ENCODE measurements at regions not wholly inside any gene's neighbourhood (a gene's known extent, or its start where the extent isn't known, plus 50 kb on each side); places are given as distances from the start of the nearest gene placed in this dataset.

DNA sequence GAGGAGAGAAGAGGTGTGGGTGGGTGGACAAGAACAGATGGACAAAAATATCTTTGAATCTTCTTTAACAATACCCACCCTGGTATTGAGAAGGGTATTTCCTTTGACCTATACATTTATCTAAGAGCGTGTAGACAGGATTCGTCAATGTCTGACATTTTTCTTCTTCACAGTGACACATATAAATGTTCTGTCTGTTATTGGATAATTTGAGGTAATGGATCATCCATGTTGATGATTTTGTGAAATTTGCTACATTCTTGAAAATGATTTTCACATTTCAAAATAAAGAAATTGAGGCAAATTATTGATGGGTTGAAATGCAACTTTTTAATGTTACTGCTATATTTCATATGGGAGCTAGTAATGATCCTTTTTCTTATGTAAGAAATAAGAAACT, 770.7 kb upstream of the EPHA7 start:
- CTCF ChIA-PET (ENCODE audit: low intra/inter-chr PET ratio, low total read pairs) = no interaction called here
- Histone ChIP-seq H3K9ac (ENCODE audit: insufficient read depth, low read depth, low read length) (no peak overlapping the region), H3K27ac (ENCODE audit: extremely low read length, insufficient read depth, low read length) (no peak overlapping the region), H3K9me3 (ENCODE audit: low read length) (0 out of 2 replicates have a peak, but pooled peaks cover 5% of the 10 kb centered on the region), H3K36me3 (replicated peaks in 1 of 2; ENCODE audit: control insufficient read depth in 1 of 2, insufficient read depth in 2 of 2, low read length in 2 of 2) (no peaks in the 10 kb centered on the region), H3K79me2 (ENCODE audit: insufficient read depth, low read length) (no peaks in the 10 kb centered on the region), H4K20me1 (ENCODE audit: insufficient read depth, low read length) (no peaks in the 10 kb centered on the region), H3K4me1 (ENCODE audit: insufficient read depth, low read length) (no peaks in the 10 kb centered on the region), H3K4me3 (replicated peaks in 1 of 3; ENCODE audit: insufficient read depth in 1 of 3, low read depth in 2 of 3, low read length in 3 of 3) (no peak overlapping the region), H2AFZ (ENCODE audit: low read length) (no peak overlapping the region), H3K4me2 (ENCODE audit: low read depth, low read length) (no peak overlapping the region), H3K27me3 (ENCODE audit: control insufficient read depth in 1 of 2, insufficient read depth in 2 of 2, low read length in 2 of 2) (no peaks in the 10 kb centered on the region; a peak in 1 of 5 replicates)
- FAIRE-seq (no peak), ATAC-seq (no peak), DNase-seq (ENCODE audit: low spot score) (no peak)
- intact Hi-C loops (cut with micrococcal nuclease; ENCODE audit: unreplicated experiment) (no loop called here), in situ Hi-C loops (cut with HindIII; ENCODE audit: extremely low pct_ligation_motif_present, low pct_unique_long_range_greater_than_20kb) (no loop called here)
- no TSS peak for BruUV-seq (replicated peaks)
- POLR2A ChIA-PET = no interaction called here
- 0% methylated on average over 2 of the region's 2 CpGs for WGBS (ENCODE audit: low lambda C conversion rate)
- TF ChIP-seq NAIF1 (CRISPR knock-in tag; IDR thresholded peaks at IDR 0.05; ENCODE audit: borderline replicate concordance) = no peak
- TF ChIP-seq FOXJ3 (CRISPR knock-in tag; IDR thresholded peaks at IDR 0.05; ENCODE audit: borderline replicate concordance) = no peak
- TF ChIP-seq STAG1 (CRISPR knock-in tag; IDR thresholded peaks at IDR 0.05) = no peak
- no peak for TF ChIP-seq MYC (CRISPR knock-in tag; IDR thresholded peaks at IDR 0.05; ENCODE audit: borderline replicate concordance)
- no peak for TF ChIP-seq ZNF318 (CRISPR knock-in tag; IDR thresholded peaks at IDR 0.05)
- TF ChIP-seq MAFK (conservative IDR thresholded peaks at IDR 0.05 in 1 of 2, IDR thresholded peaks at IDR 0.05 in 1 of 2; ENCODE audit: low read length in 2 of 2) = no peak
- TF ChIP-seq, protein P1, sequence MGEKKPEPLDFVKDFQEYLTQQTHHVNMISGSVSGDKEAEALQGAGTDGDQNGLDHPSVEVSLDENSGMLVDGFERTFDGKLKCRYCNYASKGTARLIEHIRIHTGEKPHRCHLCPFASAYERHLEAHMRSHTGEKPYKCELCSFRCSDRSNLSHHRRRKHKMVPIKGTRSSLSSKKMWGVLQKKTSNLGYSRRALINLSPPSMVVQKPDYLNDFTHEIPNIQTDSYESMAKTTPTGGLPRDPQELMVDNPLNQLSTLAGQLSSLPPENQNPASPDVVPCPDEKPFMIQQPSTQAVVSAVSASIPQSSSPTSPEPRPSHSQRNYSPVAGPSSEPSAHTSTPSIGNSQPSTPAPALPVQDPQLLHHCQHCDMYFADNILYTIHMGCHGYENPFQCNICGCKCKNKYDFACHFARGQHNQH (CRISPR knock-in tag; IDR thresholded peaks at IDR 0.05) = no peak
- no peak for TF ChIP-seq ZNF264 (CRISPR knock-in tag; IDR thresholded peaks at IDR 0.05)
- no peak for TF ChIP-seq ZNF687 (CRISPR knock-in tag; IDR thresholded peaks at IDR 0.05)
- TF ChIP-seq ZNF232 (CRISPR knock-in tag; IDR thresholded peaks at IDR 0.05; ENCODE audit: borderline replicate concordance) = no peak
- no peak for TF ChIP-seq ZNF616 (CRISPR knock-in tag; IDR thresholded peaks at IDR 0.05; ENCODE audit: low read depth)
- no peak for TF ChIP-seq ZNF34 (CRISPR knock-in tag; IDR thresholded peaks at IDR 0.05; ENCODE audit: borderline replicate concordance)

Data from HepG2 (cell line).